Smooth muscle cell (in vitro differentiated cells): ENCODE measurements at regions not wholly inside any gene's neighbourhood (a gene's known extent, or its start where the extent isn't known, plus 50 kb on each side); places are given as distances from the start of the nearest gene placed in this dataset.

Source experiments
- DNase-seq: peaks from one replicate; lab custom pipeline; 2025; ENCODE audit not compliant: unreplicated experiment; lab: John Stamatoyannopoulos, UW
- H2AFZ ChIP-seq: fragments of 200-600 bp; sonication (generic); 2 replicates; pipeline ENCODE4 v1.6.0; 2016; ENCODE audit warnings: antibody characterized with exemption, low read depth, mild to moderate bottlenecking
- H3F3A ChIP-seq: fragments of 200-600 bp; sonication (generic); 2 replicates; pipeline ENCODE4 v1.6.0; 2017; ENCODE audit warnings: antibody characterized with exemption, low read depth
- H3K27ac ChIP-seq: fragments of 200-600 bp; sonication (generic); 2 replicates; pipeline ENCODE4 v1.5.1; 2016; ENCODE audit warnings: low read depth, mild to moderate bottlenecking
- H3K27me3 ChIP-seq: fragments of 200-600 bp; sonication (generic); 2 replicates; pipeline ENCODE4 v1.6.1; 2016; ENCODE audit warnings: low read depth, mild to moderate bottlenecking
- H3K36me3 ChIP-seq: fragments of 200-600 bp; sonication (generic); 2 replicates; pipeline ENCODE4 v1.5.1; 2016; ENCODE audit warnings: low read depth
- H3K4me1 ChIP-seq: fragments of 200-600 bp; sonication (generic); 2 replicates; pipeline ENCODE4 v1.5.1; 2016; ENCODE audit warnings: low read depth
- H3K4me2 ChIP-seq: fragments of 200-600 bp; sonication (generic); 2 replicates; pipeline ENCODE4 v1.6.0; 2016; ENCODE audit warnings: mild to moderate bottlenecking
- H3K4me3 ChIP-seq: fragments of 200-600 bp; sonication (generic); 2 replicates; pipeline ENCODE4 v1.5.1; 2016; ENCODE audit warnings: mild to moderate bottlenecking
- H3K79me2 ChIP-seq: fragments of 200-600 bp; sonication (generic); 2 replicates; pipeline ENCODE4 v1.6.0; 2016; ENCODE audit warnings: low read depth, mild to moderate bottlenecking
- H3K9ac ChIP-seq: fragments of 200-600 bp; sonication (generic); 2 replicates; pipeline ENCODE4 v1.6.0; 2016; ENCODE audit warnings: low read depth
- H3K9me3 ChIP-seq: fragments of 200-600 bp; sonication (generic); replicated peaks from 2 replicates; pipeline ENCODE4 v1.5.1; 2016; ENCODE audit warnings: low read depth
- H4K20me1 ChIP-seq: fragments of 200-600 bp; sonication (generic); 2 replicates; pipeline ENCODE4 v1.6.0; 2016; ENCODE audit warnings: low read depth
- WGBS: methylation state at CpG from one replicate; pipeline ENCODE4 v1.1.7; 2016; ENCODE audit warnings: low lambda C conversion rate; 5-methylcytosine and 5-hydroxymethylcytosine counted together
- TF ChIP-seq, protein P1 (sequence below): fragments of 200-600 bp; sonication (generic); IDR thresholded peaks from 2 replicates; pipeline ENCODE4 v1.5.1; 2017; ENCODE audit warnings: borderline replicate concordance, mild to moderate bottlenecking, antibody characterized with exemption; ENCODE audit not compliant: insufficient read depth, poor library complexity, severe bottlenecking

DNA sequence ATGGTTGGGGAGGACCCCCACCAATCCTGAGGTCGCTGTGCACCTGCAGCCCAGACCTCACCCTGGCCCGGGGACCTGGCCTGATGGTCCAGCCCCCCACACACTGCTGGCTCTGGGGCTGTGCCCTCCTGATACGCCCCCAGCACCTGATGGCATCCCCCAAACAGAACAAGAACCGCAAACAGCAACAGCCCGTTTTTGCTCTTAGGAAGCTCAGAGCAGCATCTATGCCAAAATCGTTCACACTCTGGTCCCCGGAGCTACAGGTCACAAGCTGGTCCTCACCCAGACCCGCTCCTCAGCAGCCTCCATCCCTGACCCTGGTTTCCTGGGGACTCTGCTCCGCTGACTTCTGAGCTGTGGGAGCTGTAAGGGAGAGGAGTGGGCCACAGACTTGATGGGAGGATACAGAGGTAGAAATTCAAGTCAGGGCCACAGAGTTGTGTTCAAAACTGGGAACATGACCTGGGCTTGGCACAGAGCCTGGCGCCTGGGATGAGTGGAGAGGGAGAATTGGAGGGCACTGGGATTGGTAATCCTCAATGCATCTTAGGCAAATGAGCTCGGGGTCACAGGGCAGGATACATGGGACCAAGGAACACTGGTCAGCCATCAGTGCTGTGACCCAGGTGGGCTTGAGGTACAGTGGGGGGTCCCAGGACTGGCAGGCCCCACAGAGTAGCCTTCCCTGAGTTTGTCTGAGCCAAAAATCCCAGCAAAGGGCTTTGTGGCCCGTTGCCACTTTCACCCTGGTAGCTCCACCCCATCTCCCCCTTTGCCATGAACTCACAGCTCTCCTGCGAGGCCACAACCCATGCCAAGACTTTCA lies 170.9 kb upstream of the RTL1 start:
- no peaks in the 10 kb centered on the region for H3K79me2 ChIP-seq
- no peaks in the 10 kb centered on the region for H3K9me3 ChIP-seq
- no peaks in the 10 kb centered on the region for H3K27me3 ChIP-seq
- no peaks in the 10 kb centered on the region for H4K20me1 ChIP-seq
- no peak overlapping the region for H3K4me3 ChIP-seq
- no peak for DNase-seq
- no peak overlapping the region for H2AFZ ChIP-seq
- no peaks in the 10 kb centered on the region for H3F3A ChIP-seq
- H3K9ac ChIP-seq = peak overlapping the region; percentile 23
- H3K4me2 ChIP-seq = no peak overlapping the region
- peak overlapping the region; percentile 77 for H3K27ac ChIP-seq
- no peaks in the 10 kb centered on the region for H3K36me3 ChIP-seq
- TF ChIP-seq, protein P1, sequence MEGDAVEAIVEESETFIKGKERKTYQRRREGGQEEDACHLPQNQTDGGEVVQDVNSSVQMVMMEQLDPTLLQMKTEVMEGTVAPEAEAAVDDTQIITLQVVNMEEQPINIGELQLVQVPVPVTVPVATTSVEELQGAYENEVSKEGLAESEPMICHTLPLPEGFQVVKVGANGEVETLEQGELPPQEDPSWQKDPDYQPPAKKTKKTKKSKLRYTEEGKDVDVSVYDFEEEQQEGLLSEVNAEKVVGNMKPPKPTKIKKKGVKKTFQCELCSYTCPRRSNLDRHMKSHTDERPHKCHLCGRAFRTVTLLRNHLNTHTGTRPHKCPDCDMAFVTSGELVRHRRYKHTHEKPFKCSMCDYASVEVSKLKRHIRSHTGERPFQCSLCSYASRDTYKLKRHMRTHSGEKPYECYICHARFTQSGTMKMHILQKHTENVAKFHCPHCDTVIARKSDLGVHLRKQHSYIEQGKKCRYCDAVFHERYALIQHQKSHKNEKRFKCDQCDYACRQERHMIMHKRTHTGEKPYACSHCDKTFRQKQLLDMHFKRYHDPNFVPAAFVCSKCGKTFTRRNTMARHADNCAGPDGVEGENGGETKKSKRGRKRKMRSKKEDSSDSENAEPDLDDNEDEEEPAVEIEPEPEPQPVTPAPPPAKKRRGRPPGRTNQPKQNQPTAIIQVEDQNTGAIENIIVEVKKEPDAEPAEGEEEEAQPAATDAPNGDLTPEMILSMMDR = no peak
- 93% methylated on average over 13 of the region's 13 CpGs for WGBS
- H3K4me1 ChIP-seq = peaks cover 33% of the 10 kb centered on the region

DNA sequence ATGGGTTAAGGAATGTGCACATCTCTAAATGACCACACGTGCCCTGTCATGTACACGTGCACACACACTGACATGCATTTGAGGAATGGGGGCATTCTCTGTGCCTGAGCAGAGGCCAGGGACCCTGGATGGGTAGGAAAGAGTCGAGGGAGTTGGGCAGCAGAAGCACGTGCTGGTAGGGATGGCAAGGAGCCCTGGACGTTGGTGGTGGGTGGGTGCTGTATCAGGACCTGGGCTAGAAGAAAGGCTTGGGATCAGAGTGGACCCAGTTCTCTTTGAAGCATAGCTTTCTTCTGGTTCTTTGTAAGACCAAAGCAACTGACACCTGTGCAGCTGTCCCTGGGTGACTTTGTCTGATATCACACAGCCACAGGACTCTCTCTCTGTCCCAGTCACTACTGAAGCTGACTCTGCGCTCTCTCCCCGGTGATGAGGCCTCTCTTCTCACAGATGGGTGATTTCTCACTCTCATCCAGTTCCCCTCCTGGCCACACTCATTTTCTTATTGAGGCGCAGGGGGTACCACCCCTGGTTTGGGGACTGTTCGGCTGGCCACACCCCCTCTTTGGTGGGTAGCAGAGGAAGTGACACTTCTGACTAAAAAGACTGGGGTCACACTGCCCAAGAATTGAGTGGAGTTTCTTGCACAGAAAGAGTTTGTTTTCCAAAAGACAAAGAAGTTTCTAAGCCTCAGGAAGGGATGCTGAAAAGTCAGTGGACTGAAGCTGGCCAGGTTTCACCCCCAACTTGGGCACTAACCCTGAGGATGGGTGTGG lies 171.7 kb upstream of the RTL1 start:
- 88% methylated on average over 9 of the region's 9 CpGs for WGBS
- Histone ChIP-seq H3K27ac (peak overlapping the region; percentile 77), H3K36me3 (no peaks in the 10 kb centered on the region), H3K27me3 (no peaks in the 10 kb centered on the region), H2AFZ (no peak overlapping the region), H3K79me2 (no peaks in the 10 kb centered on the region), H3K4me1 (peaks cover 33% of the 10 kb centered on the region), H4K20me1 (no peaks in the 10 kb centered on the region), H3K9ac (no peak overlapping the region), H3K9me3 (no peaks in the 10 kb centered on the region), H3K4me2 (no peak overlapping the region), H3F3A (no peaks in the 10 kb centered on the region), H3K4me3 (no peak overlapping the region)
- no peak for DNase-seq
- TF ChIP-seq, protein P1 = no peak

DNA sequence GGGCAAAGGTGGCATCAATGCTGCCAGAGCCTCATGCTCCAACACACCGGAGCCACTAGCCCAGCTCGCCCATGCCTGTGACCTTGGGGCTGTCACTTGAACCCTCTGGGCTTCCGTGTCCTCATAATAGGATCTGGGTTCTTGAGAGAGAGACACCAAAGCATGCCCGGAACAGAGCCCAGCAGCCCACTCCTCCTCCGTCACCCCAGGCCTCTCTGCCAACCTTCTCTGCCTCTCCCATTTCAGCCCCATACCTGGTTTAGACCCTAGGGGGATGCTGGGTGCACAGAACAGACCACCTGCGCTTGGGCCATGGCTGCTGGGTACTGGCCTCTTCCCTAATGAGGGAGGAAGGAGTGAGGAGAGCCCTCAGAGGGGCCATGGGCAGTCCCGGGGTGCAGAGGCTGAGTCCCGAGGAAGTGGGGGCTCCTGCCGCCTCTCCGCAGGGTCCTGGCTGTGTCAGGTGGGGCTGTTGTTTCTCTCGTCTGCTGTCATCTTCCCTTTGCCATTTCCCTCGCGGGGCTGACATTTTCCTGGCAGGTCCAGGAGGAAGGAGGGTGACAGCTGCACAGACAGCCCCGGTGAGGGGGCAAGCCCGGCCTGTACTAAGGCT lies 172.4 kb upstream of the RTL1 start:
- 79% methylated on average over 15 of the region's 15 CpGs for WGBS
- Histone ChIP-seq H3F3A (no peaks in the 10 kb centered on the region), H3K36me3 (no peaks in the 10 kb centered on the region), H3K9ac (no peak overlapping the region), H4K20me1 (no peaks in the 10 kb centered on the region), H3K4me1 (peaks cover 33% of the 10 kb centered on the region), H3K4me3 (no peak overlapping the region), H3K79me2 (no peaks in the 10 kb centered on the region), H2AFZ (no peak overlapping the region), H3K4me2 (no peak overlapping the region), H3K9me3 (no peaks in the 10 kb centered on the region), H3K27ac (no peak overlapping the region), H3K27me3 (no peaks in the 10 kb centered on the region)
- DNase-seq = no peak
- TF ChIP-seq, protein P1 = no peak
